NCI-H1694 treated with DMSO at 0.1 percent for 48 hours (cell line): ENCODE measurements at regions not wholly inside any gene's neighbourhood (a gene's known extent, or its start where the extent isn't known, plus 50 kb on each side); places are given as distances from the start of the nearest gene placed in this dataset.
"Not testable (repeated sequence)": the region's sequence is repeated elsewhere in the genome, so short reads cannot be mapped to it uniquely, and the experiment has no call there.

ENCODE experiments used
- DNase-seq: peaks from one replicate; lab custom pipeline; 2025; lab: John Stamatoyannopoulos, UW

- no peak for DNase-seq
These were observed 185.8 kb downstream of the B3GLCT start for GRCh38 chr13:31385540-31385939.

- DNase-seq, result no peak
These were observed 194.7 kb downstream of the B3GLCT start for GRCh38 chr13:31394506-31394905.

- no peak for DNase-seq
These were observed 195.3 kb downstream of the B3GLCT start for GRCh38 chr13:31395090-31395489.

- DNase-seq, result no peak
These were observed 199.9 kb downstream of the B3GLCT start for GRCh38 chr13:31399690-31400089.

- DNase-seq, result not testable (repeated sequence)
These were observed 203.9 kb downstream of the B3GLCT start for GRCh38 chr13:31403711-31404110.

GRCh38 chr13:31408927-31409326 lies 209.2 kb downstream of the B3GLCT start:
- DNase-seq, result no peak

- DNase-seq, result no peak
These were observed 210.0 kb downstream of the B3GLCT start for GRCh38 chr13:31409678-31410356.

- DNase-seq, result no peak
These were observed 213.7 kb downstream of the B3GLCT start for GRCh38 chr13:31413516-31413915.

GRCh38 chr13:31416066-31416465 lies 216.3 kb downstream of the B3GLCT start:
- DNase-seq, result no peak

- no peak for DNase-seq
These were observed 218.4 kb downstream of the B3GLCT start for GRCh38 chr13:31418186-31418585.

- no peak for DNase-seq
These were observed 222.0 kb downstream of the B3GLCT start for GRCh38 chr13:31421756-31422155.

- peak; percentile 33 for DNase-seq
These were observed 224.5 kb downstream of the B3GLCT start for GRCh38 chr13:31424130-31424729.

GRCh38 chr13:31426395-31426794 lies 226.6 kb downstream of the B3GLCT start:
- no peak for DNase-seq

- no peak for DNase-seq
These were observed 227.7 kb downstream of the B3GLCT start for GRCh38 chr13:31427151-31428100.

GRCh38 chr13:31431722-31432137 lies 232.0 kb downstream of the B3GLCT start:
- DNase-seq, result peak; percentile 11

- no peak for DNase-seq
These were observed 233.4 kb downstream of the B3GLCT start for GRCh38 chr13:31433207-31433606.

GRCh38 chr13:31433746-31434145 lies 234.0 kb downstream of the B3GLCT start:
- no peak for DNase-seq

- DNase-seq, result no peak
These were observed 234.8 kb downstream of the B3GLCT start for GRCh38 chr13:31434613-31435012.

GRCh38 chr13:31435536-31435935 lies 235.8 kb downstream of the B3GLCT start:
- DNase-seq, result no peak

- DNase-seq, result no peak
These were observed 236.7 kb downstream of the B3GLCT start for GRCh38 chr13:31436478-31436877.

GRCh38 chr13:31437975-31438374 lies 238.2 kb downstream of the B3GLCT start:
- DNase-seq, result no peak

GRCh38 chr13:31440132-31440531 lies 240.4 kb downstream of the B3GLCT start:
- DNase-seq, result no peak
